BJ (cell line): ENCODE measurements at regions not wholly inside any gene's neighbourhood (a gene's known extent, or its start where the extent isn't known, plus 50 kb on each side); places are given as distances from the start of the nearest gene placed in this dataset.

ENCODE experiments used
- CTCF ChIA-PET: fragments of 350-600 bp; formaldehyde crosslinking; extraction: SDS; loops from one replicate; lab custom pipeline; 2021; ENCODE audit warnings: antibody characterized with exemption, inconsistent platforms; lab: Yijun Ruan, JAX
- POLR2A ChIA-PET: fragments of 300-600 bp; sonication (Branson Sonifier 250); formaldehyde crosslinking; extraction: SDS; loops from one replicate; lab custom pipeline; 2021; ENCODE audit warnings: antibody characterized with exemption; lab: Charles Lee
- DNase-seq: peaks from one replicate; pipeline ENCODE4 v3.0.0-alpha.2; 2011; ENCODE audit warnings: low read depth
- H3K27me3 ChIP-seq: 2 replicates; pipeline ENCODE4 v1.6.0; 2011; ENCODE audit warnings: low read length; ENCODE audit not compliant: control insufficient read depth, insufficient read depth
- H3K36me3 ChIP-seq: 2 replicates; pipeline ENCODE4 v1.5.1; 2011; ENCODE audit warnings: low read length; ENCODE audit not compliant: control insufficient read depth, insufficient read depth
- H3K4me3 ChIP-seq: 2 replicates; pipeline ENCODE4 v1.5.1; 2011; ENCODE audit warnings: low read depth, mild to moderate bottlenecking, control low read depth, low read length
- CTCF ChIP-seq: IDR thresholded peaks from 2 replicates; pipeline ENCODE4 v1.5.1; 2011; ENCODE audit warnings: low read depth, mild to moderate bottlenecking, control low read depth, inconsistent platforms, low read length, moderate library complexity; ENCODE audit not compliant: insufficient read depth

DNA sequence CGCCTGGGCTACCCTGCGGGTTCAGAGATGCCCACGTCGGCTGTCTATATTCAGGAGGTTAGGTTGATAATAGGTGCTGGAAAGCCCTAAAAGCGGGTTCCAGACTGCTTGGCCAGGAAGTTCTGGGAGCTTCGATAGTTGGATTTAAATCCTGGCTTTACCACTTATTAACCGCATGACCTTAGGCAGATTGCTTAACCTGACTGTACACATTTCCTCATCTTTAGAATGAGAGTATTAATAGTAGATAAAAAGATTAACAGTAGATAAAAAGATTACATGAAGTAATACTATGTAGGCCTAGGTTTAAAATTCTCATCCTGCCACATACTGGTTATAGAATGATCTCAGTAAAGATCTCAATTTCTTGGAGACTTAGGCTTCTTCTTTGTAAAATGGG lies 75.0 kb upstream of the ESX1 start:
- TF ChIP-seq CTCF = no peak
- no peak overlapping the region for H3K4me3 ChIP-seq
- POLR2A ChIA-PET = no interaction called here
- no peaks in the 10 kb centered on the region for H3K27me3 ChIP-seq
- CTCF ChIA-PET = no interaction called here
- DNase-seq = no peak
- H3K36me3 ChIP-seq = no peaks in the 10 kb centered on the region

DNA sequence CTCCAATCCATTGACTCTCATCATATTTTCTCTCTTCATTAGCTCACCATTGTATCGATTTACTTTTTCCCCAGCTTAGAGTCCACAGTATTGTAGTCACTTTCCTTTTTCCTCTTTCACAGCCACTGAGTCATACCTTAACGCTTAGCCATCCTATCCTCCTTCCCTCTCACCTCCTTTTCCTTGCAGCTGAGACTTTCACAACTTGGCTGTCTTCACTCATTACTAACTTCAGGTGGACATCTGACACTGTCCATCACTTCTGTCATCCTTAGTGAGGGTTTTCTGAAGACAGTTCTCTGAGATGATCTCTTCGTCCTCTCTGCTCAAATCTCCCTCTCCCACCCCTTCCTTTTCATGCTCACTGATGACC lies 70.5 kb upstream of the ESX1 start:
- no peaks in the 10 kb centered on the region for H3K27me3 ChIP-seq
- no peak for TF ChIP-seq CTCF
- H3K36me3 ChIP-seq = no peaks in the 10 kb centered on the region
- ChIA-PET CTCF (no interaction called here), POLR2A (no interaction called here)
- no peak overlapping the region for H3K4me3 ChIP-seq
- no peak for DNase-seq

DNA sequence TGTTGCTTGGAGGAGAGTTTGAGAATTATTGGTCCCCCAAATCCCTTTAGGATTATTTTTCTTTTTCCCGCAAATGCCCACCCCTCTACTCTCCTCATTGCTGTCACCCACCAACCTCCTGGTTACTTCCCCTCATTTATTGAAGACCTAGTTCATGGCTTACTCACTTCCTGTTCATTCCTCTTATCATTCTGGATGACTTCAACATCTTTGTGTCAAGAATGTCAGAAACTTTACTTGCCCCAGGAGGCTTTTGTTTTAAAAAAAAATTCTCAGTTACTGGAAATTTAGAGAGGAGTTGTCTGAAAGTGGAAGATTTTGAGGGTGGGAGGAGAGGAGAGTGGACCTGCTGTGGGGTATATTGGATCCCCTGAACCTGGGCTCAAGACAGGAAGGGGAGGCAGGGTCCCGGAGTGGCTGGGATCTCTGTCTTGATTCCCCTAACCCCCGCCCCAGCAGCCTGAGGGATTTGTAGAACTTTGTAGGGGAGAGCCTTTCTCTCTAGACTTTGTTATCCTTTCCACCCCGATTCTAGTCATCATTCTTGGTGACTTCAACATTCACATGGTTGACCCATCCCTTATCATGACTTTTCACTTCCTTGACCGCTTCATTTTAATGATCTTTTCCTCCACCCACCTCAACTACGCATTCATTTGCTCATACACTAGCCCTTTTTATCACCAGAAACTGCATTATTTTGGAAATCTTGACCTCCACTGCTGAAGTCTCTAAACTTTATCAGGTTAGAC lies 69.9 kb upstream of the ESX1 start:
- ChIA-PET CTCF (no interaction called here), POLR2A (no interaction called here)
- Histone ChIP-seq H3K27me3 (no peaks in the 10 kb centered on the region), H3K36me3 (no peaks in the 10 kb centered on the region), H3K4me3 (no peak overlapping the region)
- no peak for TF ChIP-seq CTCF
- DNase-seq = no peak

- DNase-seq = no peak
- ChIA-PET POLR2A (no interaction called here), CTCF (no interaction called here)
- no peaks in the 10 kb centered on the region for H3K36me3 ChIP-seq
- no peaks in the 10 kb centered on the region for H3K27me3 ChIP-seq
- H3K4me3 ChIP-seq = no peak overlapping the region
- TF ChIP-seq CTCF = no peak
These were observed 64.6 kb upstream of the ESX1 start for GRCh38 chrX:104319346-104319745.

DNA sequence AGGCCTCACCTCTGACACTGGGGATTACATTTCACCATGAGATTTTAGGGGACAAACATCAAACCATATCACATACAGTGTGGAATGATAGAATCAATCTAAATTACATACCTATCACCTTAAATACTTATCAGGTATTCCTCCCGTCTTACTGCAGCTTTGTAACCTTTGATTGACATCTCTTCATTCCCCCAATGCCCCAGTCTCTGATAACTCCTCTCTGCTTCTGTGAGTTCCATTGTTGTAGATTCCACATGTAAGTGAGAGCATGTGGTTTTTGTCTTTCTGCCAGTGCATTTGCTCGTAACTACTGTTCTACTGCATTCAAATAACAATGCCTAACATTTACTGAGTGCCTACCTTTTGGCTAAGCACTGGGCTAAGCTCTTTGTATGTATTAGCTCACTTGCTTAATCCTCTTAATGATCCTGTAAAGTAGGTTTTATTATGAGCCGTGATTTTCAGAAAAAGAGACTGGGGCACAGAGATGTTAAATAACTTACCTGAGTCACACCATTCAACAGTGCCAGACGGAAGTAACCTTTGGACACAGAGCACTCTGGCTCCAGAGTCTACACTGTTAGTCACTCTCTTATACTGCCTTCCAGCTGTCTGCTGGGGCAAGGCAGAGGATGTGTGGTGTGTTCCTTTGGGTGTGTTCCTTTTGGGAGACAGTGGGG lies 63.7 kb upstream of the ESX1 start:
- POLR2A ChIA-PET = no interaction called here
- no peak for DNase-seq
- H3K4me3 ChIP-seq = no peak overlapping the region
- TF ChIP-seq CTCF = no peak
- CTCF ChIA-PET = no interaction called here
- H3K36me3 ChIP-seq = no peaks in the 10 kb centered on the region
- H3K27me3 ChIP-seq = no peaks in the 10 kb centered on the region
